ENCODE measurements at regions not wholly inside any gene's neighbourhood (a gene's known extent, or its start where the extent isn't known, plus 50 kb on each side); places are given as distances from the start of the nearest gene placed in this dataset.
A peak's percentile ranks its signal among the peaks of the same experiment; 100 is the strongest.

GRCh38 chr20:22652681-22653588, 68.6 kb upstream of the FOXA2 start:
- Histone ChIP-seq H3K9me3 (ENCODE audit: control insufficient read depth, low read depth, low read length) (no peaks in the 10 kb centered on the region), H3K27ac (ENCODE audit: low read length) (no peak overlapping the region), H3K4me3 (ENCODE audit: low read length) (no peak overlapping the region), H3K4me1 (ENCODE audit: control insufficient read depth, insufficient read depth, low read length) (no peaks in the 10 kb centered on the region), H3K36me3 (ENCODE audit: control insufficient read depth, insufficient read depth, low read length) (no peaks in the 10 kb centered on the region), H3K27me3 (ENCODE audit: control insufficient read depth, insufficient read depth, low read length) (peaks cover 14% of the 10 kb centered on the region)
- WGBS (ENCODE audit: insufficient coverage, low lambda C conversion rate), result no CpG with 5 or more reads among the region's 19 CpGs
- DNase-seq, result peak; percentile 2 to 36

- H3K4me3 ChIP-seq (ENCODE audit: low read length), result no peak overlapping the region
- DNase-seq, result no peak
- no peaks in the 10 kb centered on the region for H3K4me1 ChIP-seq (ENCODE audit: control insufficient read depth, insufficient read depth, low read length)
- no peaks in the 10 kb centered on the region for H3K9me3 ChIP-seq (ENCODE audit: control insufficient read depth, low read depth, low read length)
- H3K27ac ChIP-seq (ENCODE audit: low read length), result no peak overlapping the region
- peaks cover 16% of the 10 kb centered on the region for H3K27me3 ChIP-seq (ENCODE audit: control insufficient read depth, insufficient read depth, low read length)
- WGBS (ENCODE audit: insufficient coverage, low lambda C conversion rate), result no CpG with 5 or more reads among the region's 21 CpGs
- H3K36me3 ChIP-seq (ENCODE audit: control insufficient read depth, insufficient read depth, low read length), result no peaks in the 10 kb centered on the region
Measured at GRCh38 chr20:22653658-22654642, 69.6 kb upstream of the FOXA2 start.

GRCh38 chr20:22663528-22664025, 79.2 kb upstream of the FOXA2 start:
- DNase-seq, result no peak
- Histone ChIP-seq H3K27me3 (ENCODE audit: control insufficient read depth, insufficient read depth, low read length) (peaks cover under 1% of the 10 kb centered on the region), H3K27ac (ENCODE audit: low read length) (no peak overlapping the region), H3K4me3 (ENCODE audit: low read length) (no peak overlapping the region), H3K9me3 (ENCODE audit: control insufficient read depth, low read depth, low read length) (no peaks in the 10 kb centered on the region), H3K36me3 (ENCODE audit: control insufficient read depth, insufficient read depth, low read length) (no peaks in the 10 kb centered on the region), H3K4me1 (ENCODE audit: control insufficient read depth, insufficient read depth, low read length) (no peaks in the 10 kb centered on the region)
- WGBS (ENCODE audit: insufficient coverage, low lambda C conversion rate), result no CpG with 5 or more reads among the region's 4 CpGs

GRCh38 chr20:22667198-22667597, 82.8 kb upstream of the FOXA2 start:
- Histone ChIP-seq H3K27ac (ENCODE audit: low read length) (no peak overlapping the region), H3K36me3 (ENCODE audit: control insufficient read depth, insufficient read depth, low read length) (no peaks in the 10 kb centered on the region), H3K9me3 (ENCODE audit: control insufficient read depth, low read depth, low read length) (no peaks in the 10 kb centered on the region), H3K4me1 (ENCODE audit: control insufficient read depth, insufficient read depth, low read length) (no peaks in the 10 kb centered on the region), H3K27me3 (ENCODE audit: control insufficient read depth, insufficient read depth, low read length) (no peaks in the 10 kb centered on the region), H3K4me3 (ENCODE audit: low read length) (no peak overlapping the region)
- no CpG with 5 or more reads among the region's 1 CpG for WGBS (ENCODE audit: insufficient coverage, low lambda C conversion rate)
- no peak for DNase-seq

- Histone ChIP-seq H3K27ac (ENCODE audit: low read length) (no peak overlapping the region), H3K27me3 (ENCODE audit: control insufficient read depth, insufficient read depth, low read length) (peaks cover 10% of the 10 kb centered on the region), H3K4me3 (ENCODE audit: low read length) (no peak overlapping the region), H3K36me3 (ENCODE audit: control insufficient read depth, insufficient read depth, low read length) (no peaks in the 10 kb centered on the region), H3K9me3 (ENCODE audit: control insufficient read depth, low read depth, low read length) (no peaks in the 10 kb centered on the region), H3K4me1 (ENCODE audit: control insufficient read depth, insufficient read depth, low read length) (no peaks in the 10 kb centered on the region)
- WGBS (ENCODE audit: insufficient coverage, low lambda C conversion rate), result no CpG with 5 or more reads among the region's 1 CpG
- DNase-seq, result no peak
Measured at GRCh38 chr20:22672191-22672590, 87.8 kb upstream of the FOXA2 start.

- no peaks in the 10 kb centered on the region for H3K4me1 ChIP-seq (ENCODE audit: control insufficient read depth, insufficient read depth, low read length)
- no CpG with 5 or more reads among the region's 6 CpGs for WGBS (ENCODE audit: insufficient coverage, low lambda C conversion rate)
- H3K4me3 ChIP-seq (ENCODE audit: low read length), result no peak overlapping the region
- peaks cover 16% of the 10 kb centered on the region for H3K27me3 ChIP-seq (ENCODE audit: control insufficient read depth, insufficient read depth, low read length)
- H3K9me3 ChIP-seq (ENCODE audit: control insufficient read depth, low read depth, low read length), result peaks cover 2% of the 10 kb centered on the region
- H3K36me3 ChIP-seq (ENCODE audit: control insufficient read depth, insufficient read depth, low read length), result no peaks in the 10 kb centered on the region
- no peak for DNase-seq
- no peak overlapping the region for H3K27ac ChIP-seq (ENCODE audit: low read length)
Measured at GRCh38 chr20:22673467-22673866, 89.1 kb upstream of the FOXA2 start.

- peaks cover 4% of the 10 kb centered on the region for H3K9me3 ChIP-seq (ENCODE audit: control insufficient read depth, low read depth, low read length)
- no peaks in the 10 kb centered on the region for H3K36me3 ChIP-seq (ENCODE audit: control insufficient read depth, insufficient read depth, low read length)
- no peak overlapping the region for H3K27ac ChIP-seq (ENCODE audit: low read length)
- H3K27me3 ChIP-seq (ENCODE audit: control insufficient read depth, insufficient read depth, low read length), result peaks cover 24% of the 10 kb centered on the region
- no peak overlapping the region for H3K4me3 ChIP-seq (ENCODE audit: low read length)
- no peak for DNase-seq
- 80% methylated on average over 1 of the region's 10 CpGs for WGBS (ENCODE audit: insufficient coverage, low lambda C conversion rate)
- H3K4me1 ChIP-seq (ENCODE audit: control insufficient read depth, insufficient read depth, low read length), result no peaks in the 10 kb centered on the region
Measured at GRCh38 chr20:22675341-22675740, 91.0 kb upstream of the FOXA2 start.

- no peak overlapping the region for H3K4me3 ChIP-seq (ENCODE audit: low read length)
- no peaks in the 10 kb centered on the region for H3K36me3 ChIP-seq (ENCODE audit: control insufficient read depth, insufficient read depth, low read length)
- H3K27ac ChIP-seq (ENCODE audit: low read length), result no peak overlapping the region
- WGBS (ENCODE audit: insufficient coverage, low lambda C conversion rate), result 100% methylated on average over 1 of the region's 2 CpGs
- H3K27me3 ChIP-seq (ENCODE audit: control insufficient read depth, insufficient read depth, low read length), result peaks cover 26% of the 10 kb centered on the region
- H3K9me3 ChIP-seq (ENCODE audit: control insufficient read depth, low read depth, low read length), result peaks cover 4% of the 10 kb centered on the region
- DNase-seq, result no peak
- H3K4me1 ChIP-seq (ENCODE audit: control insufficient read depth, insufficient read depth, low read length), result no peaks in the 10 kb centered on the region
Measured at GRCh38 chr20:22678678-22679077, 94.3 kb upstream of the FOXA2 start.

GRCh38 chr20:22679197-22679596, 94.8 kb upstream of the FOXA2 start:
- Histone ChIP-seq H3K36me3 (ENCODE audit: control insufficient read depth, insufficient read depth, low read length) (no peaks in the 10 kb centered on the region), H3K9me3 (ENCODE audit: control insufficient read depth, low read depth, low read length) (peaks cover 4% of the 10 kb centered on the region), H3K27me3 (ENCODE audit: control insufficient read depth, insufficient read depth, low read length) (peaks cover 26% of the 10 kb centered on the region), H3K27ac (ENCODE audit: low read length) (no peak overlapping the region), H3K4me1 (ENCODE audit: control insufficient read depth, insufficient read depth, low read length) (no peaks in the 10 kb centered on the region), H3K4me3 (ENCODE audit: low read length) (no peak overlapping the region)
- no CpG with 5 or more reads among the region's 4 CpGs for WGBS (ENCODE audit: insufficient coverage, low lambda C conversion rate)
- no peak for DNase-seq

GRCh38 chr20:22680031-22680740, 95.8 kb upstream of the FOXA2 start:
- Histone ChIP-seq H3K27me3 (ENCODE audit: control insufficient read depth, insufficient read depth, low read length) (peaks cover 30% of the 10 kb centered on the region), H3K4me3 (ENCODE audit: low read length) (no peak overlapping the region), H3K27ac (ENCODE audit: low read length) (no peak overlapping the region), H3K4me1 (ENCODE audit: control insufficient read depth, insufficient read depth, low read length) (no peaks in the 10 kb centered on the region), H3K9me3 (ENCODE audit: control insufficient read depth, low read depth, low read length) (peaks cover 4% of the 10 kb centered on the region), H3K36me3 (ENCODE audit: control insufficient read depth, insufficient read depth, low read length) (no peaks in the 10 kb centered on the region)
- no peak for DNase-seq
- WGBS (ENCODE audit: insufficient coverage, low lambda C conversion rate), result no CpG with 5 or more reads among the region's 9 CpGs
